GM18499 (cell line): ENCODE measurements at regions not wholly inside any gene's neighbourhood (a gene's known extent, or its start where the extent isn't known, plus 50 kb on each side); places are given as distances from the start of the nearest gene placed in this dataset.

Experiments
- ATAC-seq: cut with Tn5 transposase; IDR thresholded peaks from one replicate; pipeline ENCODE4 v1.9.1; 2021; ENCODE audit warnings: moderate number of reproducible peaks; ENCODE audit not compliant: insufficient read depth, unreplicated experiment

DNA sequence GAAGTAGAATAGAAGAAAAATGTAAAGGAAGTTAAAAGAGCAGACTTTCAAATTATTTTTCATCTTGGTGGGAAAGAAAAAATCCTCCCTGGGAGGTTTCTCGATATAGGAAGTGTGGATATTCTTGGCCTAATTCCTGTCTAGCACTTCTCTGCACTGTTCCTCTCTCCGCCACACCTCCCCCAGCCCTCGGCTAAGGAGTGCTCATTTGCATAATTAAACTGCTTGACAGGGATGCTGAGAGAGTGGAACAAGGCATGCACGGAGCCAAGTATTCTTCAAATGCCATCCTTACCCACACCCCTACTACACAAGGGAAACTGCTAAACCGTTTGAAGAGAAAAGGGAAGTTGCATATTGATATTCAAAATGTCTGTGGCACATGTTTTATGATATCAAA lies 511.0 kb upstream of the HTR2A start:
- no peak for ATAC-seq

DNA sequence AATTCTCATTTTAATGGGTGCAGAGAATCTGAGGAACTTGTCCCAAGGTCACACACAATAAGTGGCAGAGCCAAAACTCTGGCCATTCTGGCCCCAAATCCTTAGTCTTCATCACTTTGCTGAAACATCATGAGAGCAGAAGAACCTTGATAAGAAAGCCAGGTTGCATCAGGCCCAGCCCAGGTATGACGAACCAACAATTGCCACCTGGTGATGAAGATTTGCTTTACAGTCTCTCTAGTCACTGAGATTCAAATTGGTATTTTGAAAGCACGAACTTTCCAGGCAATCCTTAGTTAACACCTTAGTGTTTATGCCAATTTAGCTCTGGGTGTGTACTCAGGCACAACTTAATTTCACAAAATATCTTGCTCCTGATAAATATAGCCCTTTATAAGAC lies 502.7 kb upstream of the HTR2A start:
- no peak for ATAC-seq

DNA sequence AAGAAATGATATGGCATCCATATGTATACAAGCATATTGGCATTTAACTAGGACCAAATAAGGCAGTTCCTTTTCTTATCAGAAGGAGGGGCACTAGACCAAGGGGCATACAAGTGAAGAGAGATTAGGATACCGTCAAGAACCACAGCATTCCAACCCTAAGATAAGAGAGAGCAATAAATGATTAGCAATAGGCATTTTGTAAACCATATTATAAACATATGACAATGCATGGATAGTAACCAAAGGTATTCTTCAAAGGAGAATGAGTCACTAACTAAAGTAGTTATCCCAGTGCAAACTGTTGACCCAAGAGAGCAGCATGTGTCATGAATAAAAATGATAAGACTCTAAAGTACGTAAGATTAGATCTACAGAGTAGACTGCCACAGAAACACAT lies 500.9 kb upstream of the HTR2A start:
- ATAC-seq = no peak

DNA sequence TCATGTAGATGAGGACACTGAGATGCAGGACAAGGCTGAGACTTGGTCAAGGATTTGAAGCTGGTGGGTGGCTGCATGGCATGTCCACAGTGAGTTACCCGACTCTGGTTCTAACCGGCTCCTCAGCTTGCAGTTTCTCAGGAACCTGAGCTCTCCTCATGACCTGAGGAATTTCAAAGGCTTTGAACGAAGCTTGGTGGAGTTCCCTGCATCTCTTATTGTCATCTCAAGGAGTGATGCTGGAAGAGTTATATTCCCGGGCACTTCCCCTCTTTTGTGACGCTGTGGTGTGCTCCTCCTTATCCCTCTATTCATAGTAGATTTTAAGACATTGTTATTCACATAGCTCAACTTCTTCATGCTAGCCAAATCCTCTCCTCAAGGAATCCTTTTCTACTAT lies 500.1 kb upstream of the HTR2A start:
- no peak for ATAC-seq

DNA sequence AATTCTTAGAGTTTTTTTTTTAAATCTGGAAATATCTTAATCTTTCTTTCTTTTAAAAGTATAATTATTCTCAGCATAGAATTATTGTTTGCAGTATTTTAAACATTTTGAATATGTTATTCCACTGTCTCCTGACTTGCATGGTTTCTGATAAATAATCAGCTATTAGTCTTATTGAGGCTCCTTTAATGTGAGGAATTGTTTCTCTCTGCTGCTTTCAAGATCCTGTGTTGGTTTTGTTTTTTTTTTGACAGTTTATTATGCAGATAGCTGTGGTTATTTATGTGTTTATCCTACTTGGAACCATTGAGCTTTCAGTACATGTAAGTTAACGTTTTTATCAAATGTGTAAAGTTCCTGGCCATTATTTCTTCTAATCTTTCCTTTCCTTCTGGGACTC lies 477.9 kb upstream of the HTR2A start:
- ATAC-seq = no peak

DNA sequence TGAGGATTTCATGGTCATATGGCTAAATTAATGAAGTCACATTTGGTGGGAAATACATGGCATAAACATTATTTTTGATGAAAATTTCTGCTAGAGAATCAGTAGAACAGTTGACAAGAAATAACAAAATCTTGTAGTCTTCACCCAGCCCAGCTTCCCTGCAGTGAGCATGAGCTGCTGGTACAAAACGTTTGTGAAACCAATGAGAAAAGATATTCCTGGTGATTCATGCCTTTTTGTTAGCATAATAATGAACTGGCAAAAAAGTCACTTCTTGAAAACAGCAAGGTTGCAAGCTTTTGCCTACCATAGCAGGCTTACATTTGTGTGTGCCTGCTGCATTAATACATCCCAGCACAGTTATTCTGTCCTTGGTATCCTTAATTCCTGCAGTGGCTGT lies 475.9 kb upstream of the HTR2A start:
- no peak for ATAC-seq

DNA sequence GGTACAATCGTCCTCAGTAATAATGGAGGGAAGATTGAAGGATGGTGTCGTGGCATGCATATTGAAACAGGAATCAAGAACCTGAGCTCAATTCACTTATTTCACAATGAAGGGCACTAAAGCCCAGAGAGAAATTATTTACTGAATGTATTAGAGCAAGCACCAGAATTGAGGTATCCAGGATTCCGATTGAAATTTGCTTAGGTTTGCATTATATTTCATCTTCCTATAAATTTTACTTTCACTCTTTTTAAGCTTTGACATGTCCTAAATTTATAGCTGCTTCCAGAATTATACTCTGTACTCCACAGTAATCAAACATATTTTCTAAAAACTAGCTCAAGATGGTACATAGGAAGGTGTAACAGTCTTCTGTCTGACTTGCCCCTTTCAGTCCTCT lies 454.9 kb upstream of the HTR2A start:
- ATAC-seq = no peak

DNA sequence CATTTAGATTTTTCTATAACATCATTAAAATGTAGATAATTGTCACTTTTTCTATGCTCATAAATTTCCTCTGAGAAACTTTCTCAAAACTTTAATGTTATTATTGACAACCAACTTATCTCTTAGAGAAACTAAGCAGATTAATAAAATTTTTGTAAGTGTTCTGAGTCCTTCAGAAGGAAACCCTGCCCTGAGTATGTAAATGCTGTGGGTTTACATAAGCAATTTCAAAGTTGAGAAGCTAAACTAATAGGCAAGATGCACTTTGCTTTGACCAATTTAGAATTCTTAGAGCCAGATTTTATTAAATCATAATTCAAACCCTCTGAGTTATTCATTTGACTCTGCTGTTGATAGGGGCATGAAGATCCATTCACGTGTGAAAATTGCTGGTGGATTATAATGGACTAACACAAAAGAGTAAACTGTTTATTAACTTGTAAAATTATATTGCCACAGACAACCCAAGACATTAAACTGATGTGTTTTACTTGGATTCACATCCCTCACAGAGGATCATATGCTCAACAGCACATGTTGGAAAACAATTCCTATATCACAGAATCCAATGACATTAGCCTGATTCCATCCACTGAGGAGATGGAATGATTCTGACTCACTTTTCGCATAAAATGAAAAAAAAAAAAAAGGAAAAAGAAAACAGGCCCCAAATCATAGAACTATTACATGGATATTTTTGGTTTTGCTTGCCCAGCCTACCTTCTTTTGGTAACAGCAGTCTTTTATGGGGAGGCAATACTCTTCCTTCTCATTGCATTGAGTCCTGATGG lies 453.7 kb upstream of the HTR2A start:
- ATAC-seq = no peak

DNA sequence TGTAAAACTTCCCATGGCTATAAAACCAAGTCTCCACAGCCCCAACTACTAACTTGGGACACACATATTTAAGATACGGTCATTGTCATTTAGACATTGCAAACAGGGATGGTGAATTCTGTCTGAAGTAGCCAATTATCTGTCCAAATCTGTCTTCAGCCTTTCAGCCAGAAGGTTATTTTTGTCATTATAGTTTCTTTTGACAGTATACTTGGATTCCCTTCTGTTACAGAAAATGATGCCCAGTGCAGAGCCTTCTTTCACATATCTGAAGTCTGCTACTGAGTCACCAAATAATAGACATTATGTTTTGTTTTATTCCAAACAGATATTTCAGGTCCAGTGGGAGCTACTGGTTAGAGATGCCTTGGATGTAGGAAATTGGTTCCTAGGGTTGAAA lies 452.4 kb upstream of the HTR2A start:
- ATAC-seq = no peak

DNA sequence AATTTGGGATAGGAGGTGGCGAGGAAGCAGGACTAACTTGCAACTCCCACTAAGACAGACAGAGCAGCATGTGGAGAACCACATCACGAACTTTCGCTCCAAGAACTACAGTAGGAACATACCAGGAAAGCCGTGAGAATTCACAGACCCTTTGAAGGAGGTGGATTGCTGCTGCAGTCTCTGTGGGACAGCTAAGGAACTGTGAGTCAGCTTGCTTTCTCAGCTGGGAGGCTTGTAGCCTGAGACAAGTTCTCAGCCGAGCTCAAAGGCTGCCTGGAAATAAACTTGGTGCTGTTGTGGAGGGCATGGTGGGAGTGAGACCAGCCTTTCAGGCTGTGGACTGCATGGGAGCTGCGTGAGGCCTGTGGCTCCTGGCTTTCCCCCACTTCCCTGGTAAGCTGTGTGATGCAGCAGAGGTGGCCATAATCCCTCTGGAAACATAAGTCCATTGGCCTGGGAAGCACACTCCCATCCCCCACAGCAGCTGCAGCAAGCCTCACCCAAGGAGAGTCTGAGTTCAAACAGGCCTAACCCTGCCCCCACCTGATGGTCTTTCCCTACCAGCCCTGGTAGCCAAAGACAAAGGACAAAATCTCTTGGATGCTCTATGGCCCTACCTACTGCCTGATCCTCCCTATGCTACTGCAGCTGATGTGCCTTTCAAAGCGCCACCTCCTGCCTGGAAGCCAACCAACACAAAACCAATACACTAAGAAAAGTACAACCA lies 441.1 kb upstream of the HTR2A start:
- no peak for ATAC-seq

DNA sequence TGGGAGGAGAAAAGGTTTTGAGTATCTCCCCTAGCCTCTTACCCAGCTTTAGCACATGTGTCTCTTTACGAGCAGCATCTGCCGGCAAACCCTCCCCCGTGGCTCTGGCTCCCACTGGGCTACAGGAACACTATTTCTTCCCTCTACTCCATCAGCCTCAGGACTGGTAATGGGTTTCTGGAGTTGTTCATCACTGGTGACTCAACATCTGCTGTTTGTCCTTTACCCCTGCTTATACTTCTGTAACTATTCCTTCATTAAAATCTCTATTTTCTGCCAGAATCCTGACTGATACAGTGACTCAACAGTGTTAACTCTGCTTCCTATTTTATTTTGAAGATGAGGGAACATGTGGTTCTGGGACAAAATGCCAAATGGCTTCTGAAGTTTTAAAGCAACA lies 437.3 kb upstream of the HTR2A start:
- no peak for ATAC-seq

DNA sequence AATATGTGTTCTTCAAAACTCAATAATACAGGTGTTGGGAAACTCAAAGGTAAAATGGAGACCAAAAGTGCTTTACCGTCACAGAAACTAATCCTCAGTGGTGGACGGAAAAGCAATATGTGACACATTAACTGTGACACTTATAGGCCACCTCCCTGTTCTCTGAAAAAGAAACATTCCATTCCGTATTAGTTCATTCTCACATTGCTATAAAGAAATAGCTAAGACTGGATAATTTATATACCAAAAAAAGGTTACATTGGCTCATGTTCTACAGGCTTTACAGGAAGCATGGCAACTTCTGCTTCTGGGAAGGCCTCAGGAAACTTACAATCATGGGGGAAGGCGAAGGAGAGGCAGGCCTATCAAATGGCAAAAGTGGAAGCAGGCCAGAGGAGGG lies 435.3 kb upstream of the HTR2A start:
- ATAC-seq = no peak

DNA sequence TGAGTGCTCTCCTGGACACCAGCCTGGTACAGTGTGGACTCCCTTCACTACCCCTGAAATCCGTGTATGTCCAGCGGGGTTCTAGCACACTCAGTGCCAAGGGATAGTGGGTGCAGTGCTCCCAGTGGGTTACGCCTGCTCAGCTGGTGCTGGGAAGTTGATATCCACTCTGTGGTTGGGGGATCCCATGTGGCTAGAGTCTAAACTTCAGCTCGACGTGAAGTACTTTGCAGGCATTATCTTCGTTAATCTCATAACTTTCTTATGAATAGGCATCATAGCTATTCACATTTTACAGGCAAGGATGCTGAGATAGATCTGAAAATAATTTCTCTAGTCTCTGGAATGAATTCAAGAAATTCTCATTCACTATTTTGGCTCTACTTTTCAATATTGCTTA lies 433.2 kb upstream of the HTR2A start:
- ATAC-seq = no peak

DNA sequence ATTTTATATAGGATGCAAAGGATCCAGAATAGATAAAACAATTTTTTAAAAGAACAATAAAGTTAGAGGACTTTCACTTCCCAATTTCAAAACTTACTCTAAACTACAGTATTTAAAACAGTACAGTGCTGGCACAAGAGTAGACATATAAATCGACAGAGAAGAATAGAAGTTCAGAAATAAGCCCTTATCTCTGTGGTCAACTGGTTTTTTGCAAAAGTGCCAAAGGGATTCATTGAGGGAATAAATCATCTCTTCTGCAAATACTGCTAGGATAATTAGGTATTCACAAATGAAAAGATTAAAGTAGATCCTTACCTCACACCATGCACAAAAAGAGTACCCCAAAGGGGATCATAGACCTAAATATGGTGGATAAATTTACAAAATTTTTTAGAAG lies 431.0 kb upstream of the HTR2A start:
- no peak for ATAC-seq

DNA sequence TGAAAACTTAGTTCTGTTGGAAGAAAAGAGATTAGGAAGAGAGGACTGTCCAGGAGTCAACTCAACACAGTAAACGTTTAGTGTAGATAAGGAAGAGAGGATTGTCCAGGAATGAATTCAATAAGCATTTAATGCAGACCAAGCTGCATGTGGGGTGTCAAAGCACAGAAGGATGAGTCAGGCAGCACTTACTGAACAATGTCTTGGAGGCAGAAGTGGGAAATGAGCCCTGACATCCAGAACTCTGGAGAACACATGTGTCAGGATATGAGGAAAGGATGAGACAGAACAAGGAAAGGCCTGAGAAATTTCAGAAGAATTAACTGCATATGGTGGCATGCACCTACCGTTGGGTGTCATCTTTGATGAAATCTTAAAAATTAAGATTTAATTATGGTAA lies 429.2 kb upstream of the HTR2A start:
- no peak for ATAC-seq

DNA sequence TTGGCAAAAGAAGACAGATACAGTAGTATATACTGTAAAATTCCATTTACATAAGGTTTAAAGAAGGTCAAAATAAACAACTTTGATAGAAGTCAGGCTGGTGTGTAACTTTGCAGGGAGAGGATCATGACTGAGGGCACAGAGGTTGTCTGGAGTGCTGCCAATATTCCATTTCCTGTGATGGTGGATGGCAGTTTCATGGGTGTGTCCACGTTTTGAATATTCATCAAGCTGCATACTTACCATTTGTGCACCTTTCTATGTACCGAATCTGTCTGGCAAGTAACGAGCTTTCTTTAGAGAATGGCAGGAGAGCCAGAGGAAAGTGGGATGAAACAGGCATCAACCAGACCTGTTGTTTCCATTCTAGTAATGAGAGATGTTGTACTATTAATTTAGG lies 420.5 kb upstream of the HTR2A start:
- no peak for ATAC-seq

DNA sequence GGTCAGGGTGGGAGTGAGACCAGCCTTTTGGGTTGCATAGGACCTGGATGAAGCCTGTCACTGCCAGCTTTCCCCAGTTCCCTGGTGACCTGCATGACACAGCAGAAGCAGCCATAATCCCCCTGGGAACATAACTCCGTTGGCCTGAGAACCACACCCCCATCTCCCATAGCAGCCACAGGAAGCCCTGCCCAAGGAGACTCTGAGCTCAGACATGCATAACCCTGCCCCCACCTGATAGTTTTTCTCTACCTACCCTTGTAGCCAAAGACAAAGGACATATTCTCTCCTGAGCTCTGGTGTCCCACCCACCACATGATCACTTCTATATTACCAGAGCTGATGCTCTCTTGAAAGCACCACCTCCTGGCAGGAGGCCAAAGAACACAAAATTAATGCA lies 413.5 kb upstream of the HTR2A start:
- no peak for ATAC-seq

DNA sequence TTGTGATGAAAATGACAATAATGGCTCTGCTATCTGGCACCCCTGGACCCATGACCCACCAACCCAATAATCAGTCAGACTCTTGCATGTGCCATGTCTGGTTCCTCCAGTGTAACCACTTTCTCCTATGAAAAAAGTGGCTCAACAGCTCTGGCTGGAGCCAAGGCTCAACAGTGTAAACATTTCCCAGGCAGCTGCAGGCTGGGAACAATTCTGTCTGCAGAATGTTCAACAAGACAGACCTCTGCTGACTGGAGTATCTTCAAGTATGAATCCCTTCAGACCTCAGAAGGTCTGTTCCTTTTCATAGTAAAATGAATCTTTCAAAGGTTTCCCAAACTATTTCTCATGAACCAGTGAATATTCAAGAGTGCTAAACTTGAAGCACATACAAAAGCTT lies 410.1 kb upstream of the HTR2A start:
- no peak for ATAC-seq

DNA sequence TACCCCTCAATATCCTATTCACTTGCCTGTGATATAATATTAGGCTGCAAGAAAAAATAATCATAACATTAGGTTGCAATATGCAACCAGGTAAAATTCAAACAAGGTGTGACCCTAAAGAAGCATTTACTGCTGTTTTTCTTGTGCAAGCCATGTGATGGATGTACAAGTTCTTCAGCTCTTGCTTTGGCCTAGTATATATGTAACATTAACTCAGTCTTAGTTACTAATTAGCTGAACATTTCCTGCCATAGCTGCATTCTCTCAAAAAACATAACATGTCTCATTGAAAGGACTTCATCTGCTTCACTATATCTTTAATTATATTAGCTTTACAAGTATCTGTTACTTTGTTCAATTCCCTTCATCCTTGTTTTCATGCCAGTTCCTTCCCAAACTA lies 406.8 kb upstream of the HTR2A start:
- ATAC-seq = no peak

DNA sequence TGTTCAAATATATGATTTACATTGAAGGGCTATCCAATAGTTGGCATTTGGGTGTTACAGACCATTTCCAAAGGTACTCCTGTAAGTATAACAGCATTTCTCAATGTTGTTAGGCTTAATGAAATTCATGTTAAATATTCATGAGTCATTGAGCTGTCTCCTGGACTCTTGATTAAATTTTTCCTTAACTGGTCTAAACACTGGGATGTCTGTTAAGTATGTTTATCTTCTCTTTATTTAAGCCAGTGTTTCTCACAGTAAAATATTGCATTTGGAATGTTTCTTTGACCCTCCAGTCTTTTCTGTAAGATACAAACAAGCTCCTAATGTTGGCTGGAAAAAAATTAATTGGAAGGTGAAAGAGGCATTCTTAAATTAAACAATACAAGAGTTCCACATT lies 402.5 kb upstream of the HTR2A start:
- no peak for ATAC-seq

DNA sequence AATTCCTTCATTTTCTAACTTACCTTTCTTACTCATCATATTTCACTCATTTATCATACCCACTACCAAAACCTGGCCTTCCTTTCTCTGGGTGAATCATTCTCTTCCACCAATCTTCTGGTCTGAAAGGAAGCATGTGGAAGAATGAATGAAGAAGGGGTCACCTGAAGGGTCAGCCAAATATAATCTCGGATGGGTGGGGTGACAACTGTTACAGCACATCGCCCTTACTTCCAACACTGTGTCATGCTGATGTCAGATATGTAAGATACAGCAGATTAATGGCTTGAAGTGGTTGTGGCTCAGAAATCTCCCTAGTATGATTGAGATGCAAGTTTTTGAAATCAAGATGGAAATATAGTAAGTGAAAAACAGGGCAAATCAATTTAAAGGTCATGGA lies 401.7 kb upstream of the HTR2A start:
- ATAC-seq = no peak

DNA sequence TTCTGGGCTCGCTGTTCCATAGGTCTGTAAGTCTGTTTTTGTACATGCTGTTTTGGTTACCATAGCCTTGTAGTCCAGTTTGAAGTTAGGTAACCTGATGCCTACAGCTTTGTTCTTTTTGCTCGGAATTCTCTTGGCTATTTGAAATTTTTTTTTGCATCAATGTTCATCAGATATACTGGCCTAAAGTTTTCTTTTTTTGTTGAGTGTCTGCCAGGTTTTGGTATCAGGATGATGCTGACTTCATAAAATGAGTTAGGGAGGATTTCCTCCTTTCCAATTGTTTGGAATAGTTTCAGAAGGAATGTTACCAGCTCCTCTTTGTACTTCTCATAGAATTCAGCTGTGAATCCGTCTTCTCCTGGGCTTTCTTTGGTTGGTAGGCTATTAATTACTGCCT lies 397.8 kb upstream of the HTR2A start:
- no peak for ATAC-seq
